GM21786 (cell line): ENCODE measurements at regions not wholly inside any gene's neighbourhood (a gene's known extent, or its start where the extent isn't known, plus 50 kb on each side); places are given as distances from the start of the nearest gene placed in this dataset.

ENCODE experiments used
- ATAC-seq: cut with Tn5 transposase; IDR thresholded peaks from one replicate; pipeline ENCODE4 v1.9.1; 2021; ENCODE audit not compliant: unreplicated experiment

- no peak for ATAC-seq
These were observed 99.4 kb upstream of the BCL11A start for GRCh38 chr2:60652832-60653340.

GRCh38 chr2:60657673-60658072 lies 98.4 kb upstream of the PAPOLG start:
- no peak for ATAC-seq

- ATAC-seq, result no peak
These were observed 97.0 kb upstream of the PAPOLG start for GRCh38 chr2:60659026-60659425.

- no peak for ATAC-seq
These were observed 94.9 kb upstream of the PAPOLG start for GRCh38 chr2:60661073-60661738.

GRCh38 chr2:60662781-60663180 lies 93.3 kb upstream of the PAPOLG start:
- no peak for ATAC-seq

- no peak for ATAC-seq
These were observed 84.1 kb upstream of the PAPOLG start for GRCh38 chr2:60671966-60672365.

GRCh38 chr2:60674524-60675165 lies 81.4 kb upstream of the PAPOLG start:
- peak; percentile 96 for ATAC-seq

GRCh38 chr2:60675301-60675700 lies 80.8 kb upstream of the PAPOLG start:
- ATAC-seq, result no peak

GRCh38 chr2:60676706-60677330 lies 79.2 kb upstream of the PAPOLG start:
- no peak for ATAC-seq

GRCh38 chr2:60677356-60677755 lies 78.7 kb upstream of the PAPOLG start:
- ATAC-seq, result no peak

GRCh38 chr2:60678551-60678950 lies 77.5 kb upstream of the PAPOLG start:
- ATAC-seq, result no peak

- ATAC-seq, result no peak
These were observed 76.9 kb upstream of the PAPOLG start for GRCh38 chr2:60679036-60679780.

GRCh38 chr2:60693551-60693950 lies 62.5 kb upstream of the PAPOLG start:
- no peak for ATAC-seq

GRCh38 chr2:60695793-60696192 lies 60.3 kb upstream of the PAPOLG start:
- no peak for ATAC-seq

GRCh38 chr2:60699617-60700016 lies 56.5 kb upstream of the PAPOLG start:
- no peak for ATAC-seq

- ATAC-seq, result no peak
These were observed 50.0 kb upstream of the PAPOLG start for GRCh38 chr2:60706021-60706420.
